NCI-H748 (cell line): ENCODE measurements at regions not wholly inside any gene's neighbourhood (a gene's known extent, or its start where the extent isn't known, plus 50 kb on each side); places are given as distances from the start of the nearest gene placed in this dataset.

ENCODE experiments used
- DNase-seq: peaks from one replicate; lab custom pipeline; 2025; ENCODE audit not compliant: unreplicated experiment; lab: John Stamatoyannopoulos, UW

GRCh38 chr11:62030071-62030684 lies 62.7 kb upstream of the FTH1 start:
- DNase-seq, result no peak

- DNase-seq, result no peak
These were observed 59.4 kb upstream of the FTH1 start for GRCh38 chr11:62026739-62027370.

- DNase-seq, result peak; percentile 68
These were observed 58.2 kb upstream of the FTH1 start for GRCh38 chr11:62025487-62026105.

GRCh38 chr11:62024936-62025486 lies 57.6 kb upstream of the FTH1 start:
- DNase-seq, result no peak

- DNase-seq, result no peak
These were observed 54.8 kb upstream of the FTH1 start for GRCh38 chr11:62022211-62022610.

- no peak for DNase-seq
These were observed 53.2 kb upstream of the FTH1 start for GRCh38 chr11:62020661-62021060.

GRCh38 chr11:62018981-62019664 lies 51.7 kb upstream of the FTH1 start:
- DNase-seq, result no peak

- no peak for DNase-seq
These were observed 50.6 kb upstream of the FTH1 start for GRCh38 chr11:62017878-62018655.
